GM19043 (cell line): ENCODE measurements at regions not wholly inside any gene's neighbourhood (a gene's known extent, or its start where the extent isn't known, plus 50 kb on each side); places are given as distances from the start of the nearest gene placed in this dataset.
"Not testable (repeated sequence)": the region's sequence is repeated elsewhere in the genome, so short reads cannot be mapped to it uniquely, and the experiment has no call there.

Experiments used
- ATAC-seq: cut with Tn5 transposase; IDR thresholded peaks from one replicate; pipeline ENCODE4 v1.9.1; 2021; ENCODE audit warnings: low read depth; ENCODE audit not compliant: unreplicated experiment

- no peak for ATAC-seq
These were observed 159.4 kb upstream of the S1PR3 start for GRCh38 chr9:88831713-88832407.

- no peak for ATAC-seq
These were observed 157.3 kb upstream of the S1PR3 start for GRCh38 chr9:88833946-88834345.

- ATAC-seq, result peak; percentile 81
These were observed 156.2 kb upstream of the S1PR3 start for GRCh38 chr9:88835038-88835466.

- ATAC-seq, result no peak
These were observed 155.5 kb upstream of the S1PR3 start for GRCh38 chr9:88835772-88836171.

- no peak for ATAC-seq
These were observed 153.5 kb upstream of the S1PR3 start for GRCh38 chr9:88837731-88838130.

GRCh38 chr9:88849878-88850277 lies 141.4 kb upstream of the S1PR3 start:
- ATAC-seq, result not testable (repeated sequence)

- no peak for ATAC-seq
These were observed 138.5 kb upstream of the S1PR3 start for GRCh38 chr9:88852794-88853193.

- no peak for ATAC-seq
These were observed 120.6 kb upstream of the S1PR3 start for GRCh38 chr9:88870627-88871026.

GRCh38 chr9:88871669-88872068 lies 119.6 kb upstream of the S1PR3 start:
- no peak for ATAC-seq

- no peak for ATAC-seq
These were observed 118.9 kb upstream of the S1PR3 start for GRCh38 chr9:88872192-88872946.

GRCh38 chr9:88873635-88874034 lies 117.6 kb upstream of the S1PR3 start:
- ATAC-seq, result no peak

GRCh38 chr9:88874391-88874790 lies 116.9 kb upstream of the S1PR3 start:
- ATAC-seq, result no peak

GRCh38 chr9:88875400-88876120 lies 115.7 kb upstream of the S1PR3 start:
- ATAC-seq, result no peak

- ATAC-seq, result no peak
These were observed 111.1 kb upstream of the S1PR3 start for GRCh38 chr9:88880199-88880598.

GRCh38 chr9:88884291-88884690 lies 107.0 kb upstream of the S1PR3 start:
- ATAC-seq, result not testable (repeated sequence)

GRCh38 chr9:88886762-88887161 lies 104.5 kb upstream of the S1PR3 start:
- ATAC-seq, result not testable (repeated sequence)

GRCh38 chr9:88889386-88889785 lies 101.9 kb upstream of the S1PR3 start:
- ATAC-seq, result no peak

- ATAC-seq, result no peak
These were observed 100.7 kb upstream of the S1PR3 start for GRCh38 chr9:88890546-88890945.

- no peak for ATAC-seq
These were observed 100.2 kb upstream of the S1PR3 start for GRCh38 chr9:88891040-88891439.

- ATAC-seq, result no peak
These were observed 98.5 kb upstream of the S1PR3 start for GRCh38 chr9:88892724-88893123.

GRCh38 chr9:88897081-88897480 lies 94.2 kb upstream of the S1PR3 start:
- ATAC-seq, result no peak
